ENCODE measurements at regions not wholly inside any gene's neighbourhood (a gene's known extent, or its start where the extent isn't known, plus 50 kb on each side); places are given as distances from the start of the nearest gene placed in this dataset.

- no peak for TF ChIP-seq CEBPB (IDR thresholded peaks at IDR 0.05; ENCODE audit: borderline replicate concordance, low read depth, low read length)
- TF ChIP-seq ZSCAN30 (CRISPR knock-in tag; IDR thresholded peaks at IDR 0.05) = no peak
- no peak for TF ChIP-seq SCMH1 (CRISPR knock-in tag; IDR thresholded peaks at IDR 0.05; ENCODE audit: borderline replicate concordance)
- TF ChIP-seq RNF219 (CRISPR knock-in tag; IDR thresholded peaks at IDR 0.05) = no peak
- TF ChIP-seq ELF4 (CRISPR knock-in tag; IDR thresholded peaks at IDR 0.05; ENCODE audit: borderline replicate concordance) = no peak
- no peak for TF ChIP-seq REST (IDR thresholded peaks at IDR 0.05; ENCODE audit: borderline replicate concordance in 1 of 2, low read depth in 1 of 2, low read length in 2 of 2)
- no peak for TF ChIP-seq SMYD3 (CRISPR knock-in tag; IDR thresholded peaks at IDR 0.05)
- TF ChIP-seq HMG20A (CRISPR knock-in tag; IDR thresholded peaks at IDR 0.05; ENCODE audit: borderline replicate concordance) = no peak
- no peak for TF ChIP-seq SKIL (CRISPR knock-in tag; IDR thresholded peaks at IDR 0.05; ENCODE audit: borderline replicate concordance)
Observed at GRCh38 chr13:37407156-37407555, 191.4 kb downstream of the POSTN start (continued).

Data from HepG2 (cell line).